ENCODE measurements at regions not wholly inside any gene's neighbourhood (a gene's known extent, or its start where the extent isn't known, plus 50 kb on each side); places are given as distances from the start of the nearest gene placed in this dataset.
"Not testable (repeated sequence)": the region's sequence is repeated elsewhere in the genome, so short reads cannot be mapped to it uniquely, and the experiment has no call there.

GRCh38 chr21:9836547-9836946 lies 684.8 kb upstream of the TPTE start:
- DNase-seq (ENCODE audit: low read depth, low spot score): not testable (repeated sequence)

GRCh38 chr21:9837001-9837400 lies 684.4 kb upstream of the TPTE start:
- DNase-seq (ENCODE audit: low read depth, low spot score): not testable (repeated sequence)

- DNase-seq (ENCODE audit: low read depth, low spot score): not testable (repeated sequence)
Observed at GRCh38 chr21:9837526-9837925, 683.9 kb upstream of the TPTE start.

- no peak for DNase-seq (ENCODE audit: low read depth, low spot score)
Observed at GRCh38 chr21:9837946-9838737, 683.2 kb upstream of the TPTE start.

- DNase-seq (ENCODE audit: low read depth, low spot score): no peak
Observed at GRCh38 chr21:9838738-9839642, 682.4 kb upstream of the TPTE start.

GRCh38 chr21:9844106-9844505 lies 677.3 kb upstream of the TPTE start:
- not testable (repeated sequence) for DNase-seq (ENCODE audit: low read depth, low spot score)

GRCh38 chr21:9847511-9847910 lies 673.9 kb upstream of the TPTE start:
- not testable (repeated sequence) for DNase-seq (ENCODE audit: low read depth, low spot score)

- not testable (repeated sequence) for DNase-seq (ENCODE audit: low read depth, low spot score)
Observed at GRCh38 chr21:9851166-9851565, 670.2 kb upstream of the TPTE start.

- not testable (repeated sequence) for DNase-seq (ENCODE audit: low read depth, low spot score)
Observed at GRCh38 chr21:9851695-9852094, 669.7 kb upstream of the TPTE start.

- not testable (repeated sequence) for DNase-seq (ENCODE audit: low read depth, low spot score)
Observed at GRCh38 chr21:9857563-9857962, 663.8 kb upstream of the TPTE start.

- not testable (repeated sequence) for DNase-seq (ENCODE audit: low read depth, low spot score)
Observed at GRCh38 chr21:9859865-9860264, 661.5 kb upstream of the TPTE start.

- DNase-seq (ENCODE audit: low read depth, low spot score): not testable (repeated sequence)
Observed at GRCh38 chr21:9862456-9862855, 658.9 kb upstream of the TPTE start.

GRCh38 chr21:9867815-9868214 lies 653.6 kb upstream of the TPTE start:
- DNase-seq (ENCODE audit: low read depth, low spot score): not testable (repeated sequence)

GRCh38 chr21:9873096-9873495 lies 648.3 kb upstream of the TPTE start:
- not testable (repeated sequence) for DNase-seq (ENCODE audit: low read depth, low spot score)

- not testable (repeated sequence) for DNase-seq (ENCODE audit: low read depth, low spot score)
Observed at GRCh38 chr21:9874136-9874535, 647.2 kb upstream of the TPTE start.

GRCh38 chr21:9881430-9881829 lies 640.0 kb upstream of the TPTE start:
- DNase-seq (ENCODE audit: low read depth, low spot score): not testable (repeated sequence)

GRCh38 chr21:9883047-9883446 lies 638.3 kb upstream of the TPTE start:
- not testable (repeated sequence) for DNase-seq (ENCODE audit: low read depth, low spot score)

- not testable (repeated sequence) for DNase-seq (ENCODE audit: low read depth, low spot score)
Observed at GRCh38 chr21:9883571-9884282, 637.7 kb upstream of the TPTE start.

- DNase-seq (ENCODE audit: low read depth, low spot score): not testable (repeated sequence)
Observed at GRCh38 chr21:9888500-9888899, 632.9 kb upstream of the TPTE start.

- not testable (repeated sequence) for DNase-seq (ENCODE audit: low read depth, low spot score)
Observed at GRCh38 chr21:9903579-9903978, 617.8 kb upstream of the TPTE start.

GRCh38 chr21:9914135-9914534 lies 607.2 kb upstream of the TPTE start:
- DNase-seq (ENCODE audit: low read depth, low spot score): not testable (repeated sequence)

GRCh38 chr21:9919446-9919845 lies 601.9 kb upstream of the TPTE start:
- DNase-seq (ENCODE audit: low read depth, low spot score): not testable (repeated sequence)

Data from astrocyte of the hippocampus (primary cell).